PC-9 (cell line): ENCODE measurements at regions not wholly inside any gene's neighbourhood (a gene's known extent, or its start where the extent isn't known, plus 50 kb on each side); places are given as distances from the start of the nearest gene placed in this dataset.

Source experiments
- BruUV-seq: library from RNA; stranded (reverse); fragments of 400-500 nt; replicated peaks from 2 replicates; lab custom pipeline; 2021; lab: Mats Ljungman, UMichigan
- CTCF ChIA-PET: fragments of 300-600 bp; sonication (Branson Sonifier 250); formaldehyde crosslinking; loops from one replicate; lab custom pipeline; 2022; ENCODE audit warnings: antibody characterized with exemption; lab: Charles Lee
- POLR2A ChIA-PET: fragments of 300-600 bp; sonication (Branson Sonifier 250); formaldehyde crosslinking; loops from one replicate; lab custom pipeline; 2022; ENCODE audit warnings: antibody characterized with exemption; ENCODE audit not compliant: unreplicated experiment; lab: Charles Lee
- DNase-seq, 2 experiments: peaks; one replicate each; pipeline versions ENCODE4 v3.0.0 to v3.0.0-alpha.2; 2015 to 2022; ENCODE audit warnings: mixed read lengths in 1 of 2
- H2AFZ ChIP-seq: fragments of 200-600 bp; sonication (generic); 2 replicates; pipeline ENCODE4 v1.8.1; 2017; ENCODE audit warnings: antibody characterized with exemption
- H3F3A ChIP-seq: fragments of 200-600 bp; sonication (generic); 2 replicates; pipeline ENCODE4 v1.8.1; 2017; ENCODE audit warnings: antibody characterized with exemption, mild to moderate bottlenecking, low read depth; ENCODE audit not compliant: insufficient read depth
- H3K27ac ChIP-seq: fragments of 200-600 bp; sonication (generic); 2 replicates; pipeline ENCODE4 v1.6.1; 2016; ENCODE audit warnings: mixed run types
- H3K27me3 ChIP-seq: fragments of 200-600 bp; sonication (generic); 2 replicates; pipeline ENCODE4 v1.6.1; 2016; ENCODE audit warnings: low read depth, mixed run types; ENCODE audit not compliant: insufficient read depth
- H3K36me3 ChIP-seq: fragments of 200-600 bp; sonication (generic); 2 replicates; pipeline ENCODE4 v1.6.1; 2016; ENCODE audit warnings: low read depth, mixed run types
- H3K4me1 ChIP-seq: fragments of 200-600 bp; sonication (generic); replicated peaks from 2 replicates; pipeline ENCODE4 v1.6.1; 2016; ENCODE audit warnings: mixed run types; ENCODE audit not compliant: insufficient read depth
- H3K4me2 ChIP-seq: fragments of 200-600 bp; sonication (generic); 2 replicates; pipeline ENCODE4 v1.6.1; 2017; ENCODE audit warnings: mixed run types
- H3K4me3 ChIP-seq: fragments of 200-600 bp; sonication (generic); 2 replicates; pipeline ENCODE4 v1.6.1; 2016; ENCODE audit warnings: mixed run types
- H3K79me2 ChIP-seq: fragments of 200-600 bp; sonication (generic); 2 replicates; pipeline ENCODE4 v1.6.1; 2017; ENCODE audit warnings: low read depth, mixed run types
- H3K9me2 ChIP-seq: fragments of 200-600 bp; sonication (generic); 2 replicates; pipeline ENCODE4 v1.8.1; 2017; ENCODE audit warnings: mild to moderate bottlenecking; ENCODE audit not compliant: insufficient read depth
- H3K9me3 ChIP-seq: fragments of 200-600 bp; sonication (generic); 2 replicates; pipeline ENCODE4 v1.8.1; 2016; ENCODE audit warnings: low read depth; ENCODE audit not compliant: insufficient read depth
- H4K20me1 ChIP-seq: fragments of 200-600 bp; sonication (generic); 2 replicates; pipeline ENCODE4 v1.8.1; 2017; ENCODE audit not compliant: insufficient read depth
- EZH2 ChIP-seq: fragments of 200-600 bp; sonication (generic); IDR thresholded peaks from 2 replicates; pipeline ENCODE4 v1.8.0; 2017; ENCODE audit warnings: antibody characterized with exemption, low read depth
- intact Hi-C: fragments of 100-400 bp; cut with micrococcal nuclease; formaldehyde crosslinking; loops from one replicate; pipeline ENCODE4 v1.10.0; 2022; ENCODE audit not compliant: unreplicated experiment
- TF ChIP-seq, protein P1 (sequence below): fragments of 200-600 bp; sonication (generic); conservative IDR thresholded peaks from 2 replicates; pipeline ENCODE4 v1.6.1; 2017; ENCODE audit warnings: mixed run types, antibody characterized with exemption, mild to moderate bottlenecking, moderate library complexity

DNA sequence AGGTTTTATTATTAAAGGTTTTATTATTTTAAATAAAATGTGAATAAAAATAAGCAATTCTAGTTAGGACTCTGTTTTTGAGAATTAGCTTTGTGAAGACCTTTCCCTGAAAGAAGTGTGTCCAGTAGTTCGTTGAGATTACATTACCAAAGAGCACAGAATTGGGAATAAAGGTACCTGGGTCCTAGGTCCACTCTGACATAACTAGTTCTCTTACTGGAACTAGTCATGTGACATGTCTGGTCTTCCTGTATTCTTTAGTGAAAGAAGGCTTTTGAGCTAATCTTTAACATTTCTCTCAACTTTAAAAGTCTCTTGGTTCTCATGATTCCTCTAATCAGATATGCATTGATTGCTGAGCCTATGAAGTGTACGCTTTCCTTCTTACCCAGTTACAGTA is 292.0 kb upstream of the SMIM31 start:
- H3K4me2 ChIP-seq, result no peak overlapping the region
- H3K9me3 ChIP-seq, result no peaks in the 10 kb centered on the region
- no peak for TF ChIP-seq EZH2
- TF ChIP-seq, protein P1, sequence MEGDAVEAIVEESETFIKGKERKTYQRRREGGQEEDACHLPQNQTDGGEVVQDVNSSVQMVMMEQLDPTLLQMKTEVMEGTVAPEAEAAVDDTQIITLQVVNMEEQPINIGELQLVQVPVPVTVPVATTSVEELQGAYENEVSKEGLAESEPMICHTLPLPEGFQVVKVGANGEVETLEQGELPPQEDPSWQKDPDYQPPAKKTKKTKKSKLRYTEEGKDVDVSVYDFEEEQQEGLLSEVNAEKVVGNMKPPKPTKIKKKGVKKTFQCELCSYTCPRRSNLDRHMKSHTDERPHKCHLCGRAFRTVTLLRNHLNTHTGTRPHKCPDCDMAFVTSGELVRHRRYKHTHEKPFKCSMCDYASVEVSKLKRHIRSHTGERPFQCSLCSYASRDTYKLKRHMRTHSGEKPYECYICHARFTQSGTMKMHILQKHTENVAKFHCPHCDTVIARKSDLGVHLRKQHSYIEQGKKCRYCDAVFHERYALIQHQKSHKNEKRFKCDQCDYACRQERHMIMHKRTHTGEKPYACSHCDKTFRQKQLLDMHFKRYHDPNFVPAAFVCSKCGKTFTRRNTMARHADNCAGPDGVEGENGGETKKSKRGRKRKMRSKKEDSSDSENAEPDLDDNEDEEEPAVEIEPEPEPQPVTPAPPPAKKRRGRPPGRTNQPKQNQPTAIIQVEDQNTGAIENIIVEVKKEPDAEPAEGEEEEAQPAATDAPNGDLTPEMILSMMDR, result no peak
- H4K20me1 ChIP-seq, result no peaks in the 10 kb centered on the region
- H2AFZ ChIP-seq, result no peak overlapping the region
- H3K9me2 ChIP-seq, result no peaks in the 10 kb centered on the region
- intact Hi-C loops, result no loop called here
- DNase-seq, result no peak
- H3K27me3 ChIP-seq, result no peaks in the 10 kb centered on the region
- H3K36me3 ChIP-seq, result no peaks in the 10 kb centered on the region
- no TSS peak for BruUV-seq
- no peak overlapping the region for H3K27ac ChIP-seq
- POLR2A ChIA-PET, result no interaction called here
- CTCF ChIA-PET, result no interaction called here
- H3K4me1 ChIP-seq, result no peaks in the 10 kb centered on the region
- no peak overlapping the region for H3K4me3 ChIP-seq
- H3K79me2 ChIP-seq, result no peaks in the 10 kb centered on the region
- no peaks in the 10 kb centered on the region for H3F3A ChIP-seq

DNA sequence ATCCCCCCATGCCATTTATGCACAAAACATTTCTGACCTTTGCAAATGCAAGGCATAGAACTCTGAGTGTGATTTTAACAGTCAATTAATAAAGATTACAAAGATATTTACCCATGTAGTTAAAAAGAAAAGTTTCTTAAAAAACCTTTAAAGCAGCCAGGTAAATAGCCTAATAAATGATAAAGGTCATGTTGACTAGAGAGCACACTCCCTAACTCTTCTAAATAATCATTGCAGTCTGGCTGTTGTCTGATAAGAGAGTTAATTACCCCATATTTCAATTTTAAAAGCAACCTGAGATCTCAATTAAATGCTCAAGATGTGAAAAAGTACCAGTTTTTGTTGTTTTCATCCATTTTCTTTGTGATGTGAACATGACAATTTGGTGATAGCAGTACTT is 291.5 kb upstream of the SMIM31 start:
- no peak overlapping the region for H3K27ac ChIP-seq
- POLR2A ChIA-PET, result no interaction called here
- H3K9me2 ChIP-seq, result no peaks in the 10 kb centered on the region
- H4K20me1 ChIP-seq, result no peaks in the 10 kb centered on the region
- no peak overlapping the region for H3K4me2 ChIP-seq
- no TSS peak for BruUV-seq
- no peaks in the 10 kb centered on the region for H3K79me2 ChIP-seq
- intact Hi-C loops, result no loop called here
- no peak overlapping the region for H2AFZ ChIP-seq
- H3K36me3 ChIP-seq, result no peaks in the 10 kb centered on the region
- no peaks in the 10 kb centered on the region for H3K9me3 ChIP-seq
- H3K4me1 ChIP-seq, result no peaks in the 10 kb centered on the region
- CTCF ChIA-PET, result no interaction called here
- TF ChIP-seq, protein P1, result no peak
- TF ChIP-seq EZH2, result no peak
- no peaks in the 10 kb centered on the region for H3K27me3 ChIP-seq
- H3F3A ChIP-seq, result no peaks in the 10 kb centered on the region
- no peak for DNase-seq
- no peak overlapping the region for H3K4me3 ChIP-seq

DNA sequence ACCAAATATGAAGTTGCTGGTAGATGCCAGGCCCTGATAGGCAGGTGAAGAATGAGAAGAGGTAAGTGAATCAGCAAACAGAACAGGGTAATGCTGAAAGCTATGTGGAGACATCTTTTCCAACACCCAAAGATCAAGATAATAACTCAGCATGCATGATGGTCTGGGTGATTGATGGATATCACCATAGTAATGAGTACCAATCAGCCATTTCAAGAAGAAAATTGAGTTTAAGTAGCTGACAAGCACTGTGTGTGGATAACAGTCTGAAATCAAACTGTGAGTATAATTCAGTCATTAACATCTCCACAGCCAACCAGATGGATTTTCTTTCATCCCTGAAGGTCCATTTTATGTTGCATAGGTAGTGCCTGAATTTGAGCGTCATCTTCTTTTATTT is 289.6 kb upstream of the SMIM31 start:
- Histone ChIP-seq H3K79me2 (no peaks in the 10 kb centered on the region), H4K20me1 (no peaks in the 10 kb centered on the region), H3K36me3 (no peaks in the 10 kb centered on the region), H2AFZ (no peak overlapping the region), H3K27ac (no peak overlapping the region), H3K4me3 (no peak overlapping the region), H3K27me3 (no peaks in the 10 kb centered on the region), H3K4me2 (no peak overlapping the region), H3K4me1 (no peaks in the 10 kb centered on the region), H3K9me2 (no peaks in the 10 kb centered on the region), H3F3A (no peaks in the 10 kb centered on the region), H3K9me3 (no peaks in the 10 kb centered on the region)
- ChIA-PET POLR2A (no interaction called here), CTCF (no interaction called here)
- no TSS peak for BruUV-seq
- no peak for DNase-seq
- TF ChIP-seq EZH2, result no peak
- TF ChIP-seq, protein P1, result no peak
- intact Hi-C loops, result no loop called here
